Fibroblast of lung (primary cell): ENCODE measurements at regions not wholly inside any gene's neighbourhood (a gene's known extent, or its start where the extent isn't known, plus 50 kb on each side); places are given as distances from the start of the nearest gene placed in this dataset.

Source experiments
- DNase-seq, 2 donors: peaks; one replicate each; pipeline versions ENCODE4 v3.0.0 to v3.0.0-alpha.2; 2010; ENCODE audit warnings: low read depth in 2 of 2
- H2AFZ ChIP-seq: 2 replicates; pipeline ENCODE4 v1.5.1; 2012; ENCODE audit warnings: low read length, control low read depth, inconsistent platforms
- H3K27ac ChIP-seq: 2 replicates; pipeline ENCODE4 v1.5.1; 2011; ENCODE audit warnings: low read length, control low read depth; ENCODE audit not compliant: insufficient read depth
- H3K27me3 ChIP-seq: 2 replicates; pipeline ENCODE4 v1.5.1; 2011; ENCODE audit warnings: mild to moderate bottlenecking, low read length; ENCODE audit not compliant: control insufficient read depth, insufficient read depth
- H3K36me3 ChIP-seq: 2 replicates; pipeline ENCODE4 v1.5.1; 2011; ENCODE audit warnings: low read length; ENCODE audit not compliant: control insufficient read depth, insufficient read depth
- H3K4me1 ChIP-seq: 2 replicates; pipeline ENCODE4 v1.5.1; 2011; ENCODE audit warnings: low read length; ENCODE audit not compliant: control insufficient read depth, insufficient read depth; ENCODE audit errors: extremely low read depth
- H3K4me2 ChIP-seq: 2 replicates; pipeline ENCODE4 v1.5.1; 2011; ENCODE audit warnings: low read length, control low read depth; ENCODE audit not compliant: insufficient read depth; ENCODE audit errors: extremely low read depth
- H3K4me3 ChIP-seq, 4 experiments: fragments of 200-600 bp in 1 of 4; sonication (generic) in 1 of 4; replicated peaks in 1 of 4; 2 replicates each; pipeline ENCODE4 v1.5.1; 2011 to 2016; ENCODE audit warnings: low read length in 4 of 4, low read depth in 3 of 4, mild to moderate bottlenecking in 3 of 4, control low read depth in 2 of 4, inconsistent platforms in 1 of 4, mixed read lengths in 1 of 4; ENCODE audit not compliant: insufficient read depth in 1 of 4; ENCODE audit errors: control extremely low read depth in 1 of 4
- H3K79me2 ChIP-seq: 2 replicates; pipeline ENCODE4 v1.5.1; 2012; ENCODE audit warnings: mild to moderate bottlenecking, low read length, inconsistent platforms; ENCODE audit not compliant: control insufficient read depth, insufficient read depth
- H3K9ac ChIP-seq: 2 replicates; pipeline ENCODE4 v1.5.1; 2011; ENCODE audit warnings: mild to moderate bottlenecking, low read length, control low read depth; ENCODE audit not compliant: insufficient read depth
- H3K9me3 ChIP-seq: 2 replicates; pipeline ENCODE4 v1.5.1; 2012; ENCODE audit warnings: low read depth, low read length; ENCODE audit not compliant: control insufficient read depth, insufficient read depth
- H4K20me1 ChIP-seq: 2 replicates; pipeline ENCODE4 v1.5.1; 2011; ENCODE audit warnings: low read length; ENCODE audit not compliant: control insufficient read depth, insufficient read depth; ENCODE audit errors: extremely low read depth
- EZH2 ChIP-seq: IDR thresholded peaks from 2 replicates; pipeline ENCODE4 v1.5.1; 2012; ENCODE audit warnings: low read length, control low read depth, mild to moderate bottlenecking; ENCODE audit errors: missing control alignments
- TF ChIP-seq, protein P1 (sequence below), 2 donors: IDR thresholded peaks in 1 of 2; conservative IDR thresholded peaks in 1 of 2; 1 replicate in 1 of 2; 2 replicates in 1 of 2; pipeline ENCODE4 v1.5.1; 2011 to 2012; ENCODE audit warnings: low read length in 2 of 2, control low read depth in 1 of 2, inconsistent platforms in 1 of 2, low read depth in 1 of 2, mild to moderate bottlenecking in 1 of 2

DNA sequence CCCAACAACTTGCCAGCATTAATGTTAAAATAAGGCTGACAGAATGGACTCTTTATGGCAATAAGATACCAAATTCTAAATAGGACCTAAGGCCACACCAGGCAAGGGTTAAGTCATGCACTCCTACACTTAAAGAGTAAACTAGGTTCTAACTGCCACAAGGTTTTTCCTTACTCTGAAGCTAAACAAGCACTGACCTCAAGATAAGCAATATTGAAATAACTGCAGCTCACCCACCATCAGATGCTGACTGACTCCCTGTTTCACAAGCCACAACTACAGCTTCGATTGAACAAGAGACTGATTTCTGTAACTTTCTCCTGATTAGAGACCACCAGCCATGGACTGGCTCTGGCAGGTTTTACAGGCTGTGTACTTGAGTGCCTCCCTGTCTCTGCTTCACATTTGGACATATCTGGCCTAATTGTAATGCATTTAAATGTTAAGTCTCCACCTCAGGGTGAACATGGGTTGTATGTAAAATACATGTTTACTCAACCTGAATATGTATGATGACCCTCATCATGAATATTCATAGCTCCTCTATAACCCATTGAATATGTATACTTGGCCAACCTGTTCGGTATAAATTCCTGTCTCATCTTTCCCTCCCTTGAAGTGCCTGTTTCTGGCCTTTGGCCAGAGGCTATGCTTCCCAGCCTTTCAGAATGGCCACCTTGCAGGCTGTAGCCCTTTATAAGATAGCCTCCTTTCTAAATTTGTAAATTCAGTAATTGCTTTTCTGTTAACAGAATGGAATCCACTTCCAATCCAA is 70.5 kb upstream of the DAAM1 start:
- Histone ChIP-seq H3K36me3 (no peaks in the 10 kb centered on the region), H3K27me3 (no peaks in the 10 kb centered on the region), H3K79me2 (no peaks in the 10 kb centered on the region), H3K4me1 (no peaks in the 10 kb centered on the region), H2AFZ (no peak overlapping the region), H3K9ac (no peak overlapping the region), H4K20me1 (no peaks in the 10 kb centered on the region), H3K27ac (no peak overlapping the region), H3K9me3 (no peaks in the 10 kb centered on the region), H3K4me3 (no peak overlapping the region), H3K4me2 (no peak overlapping the region)
- TF ChIP-seq, protein P1, sequence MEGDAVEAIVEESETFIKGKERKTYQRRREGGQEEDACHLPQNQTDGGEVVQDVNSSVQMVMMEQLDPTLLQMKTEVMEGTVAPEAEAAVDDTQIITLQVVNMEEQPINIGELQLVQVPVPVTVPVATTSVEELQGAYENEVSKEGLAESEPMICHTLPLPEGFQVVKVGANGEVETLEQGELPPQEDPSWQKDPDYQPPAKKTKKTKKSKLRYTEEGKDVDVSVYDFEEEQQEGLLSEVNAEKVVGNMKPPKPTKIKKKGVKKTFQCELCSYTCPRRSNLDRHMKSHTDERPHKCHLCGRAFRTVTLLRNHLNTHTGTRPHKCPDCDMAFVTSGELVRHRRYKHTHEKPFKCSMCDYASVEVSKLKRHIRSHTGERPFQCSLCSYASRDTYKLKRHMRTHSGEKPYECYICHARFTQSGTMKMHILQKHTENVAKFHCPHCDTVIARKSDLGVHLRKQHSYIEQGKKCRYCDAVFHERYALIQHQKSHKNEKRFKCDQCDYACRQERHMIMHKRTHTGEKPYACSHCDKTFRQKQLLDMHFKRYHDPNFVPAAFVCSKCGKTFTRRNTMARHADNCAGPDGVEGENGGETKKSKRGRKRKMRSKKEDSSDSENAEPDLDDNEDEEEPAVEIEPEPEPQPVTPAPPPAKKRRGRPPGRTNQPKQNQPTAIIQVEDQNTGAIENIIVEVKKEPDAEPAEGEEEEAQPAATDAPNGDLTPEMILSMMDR (conservative IDR thresholded peaks at IDR 0.05 in 1 of 2, IDR thresholded peaks at IDR 0.05 in 1 of 2; ENCODE audit: low read depth in 1 of 2, low read length in 2 of 2) = no peak
- no peak for TF ChIP-seq EZH2
- no peak for DNase-seq

DNA sequence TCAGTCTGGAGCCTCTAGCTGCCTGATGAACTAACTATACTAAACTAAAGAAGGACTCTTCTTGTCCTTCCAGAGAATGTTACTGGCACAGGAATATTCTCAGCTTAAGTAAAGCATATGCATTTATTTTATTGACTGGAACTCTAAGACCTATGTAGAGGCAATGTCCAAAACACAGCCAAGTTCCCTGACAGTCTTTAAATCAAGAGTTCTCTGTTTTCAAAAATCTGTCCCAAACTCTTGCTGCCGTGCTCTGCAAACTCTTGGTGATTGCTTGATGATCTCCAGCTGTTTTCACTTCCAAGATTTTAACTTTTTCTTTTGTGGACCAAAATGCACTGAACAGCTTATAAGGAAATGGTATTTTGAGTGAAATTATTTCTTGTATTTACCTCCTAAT is 67.5 kb upstream of the DAAM1 start:
- Histone ChIP-seq H3K79me2 (no peaks in the 10 kb centered on the region), H3K4me2 (no peak overlapping the region), H3K9ac (no peak overlapping the region), H3K9me3 (no peaks in the 10 kb centered on the region), H3K4me1 (no peaks in the 10 kb centered on the region), H3K27me3 (no peaks in the 10 kb centered on the region), H3K27ac (no peak overlapping the region), H3K4me3 (no peak overlapping the region), H2AFZ (no peak overlapping the region), H4K20me1 (no peaks in the 10 kb centered on the region), H3K36me3 (no peaks in the 10 kb centered on the region)
- no peak for TF ChIP-seq EZH2
- TF ChIP-seq, protein P1 (conservative IDR thresholded peaks at IDR 0.05 in 1 of 2, IDR thresholded peaks at IDR 0.05 in 1 of 2; ENCODE audit: low read depth in 1 of 2, low read length in 2 of 2) = no peak
- peak in 1 of 2 donors; percentile 69 for DNase-seq

DNA sequence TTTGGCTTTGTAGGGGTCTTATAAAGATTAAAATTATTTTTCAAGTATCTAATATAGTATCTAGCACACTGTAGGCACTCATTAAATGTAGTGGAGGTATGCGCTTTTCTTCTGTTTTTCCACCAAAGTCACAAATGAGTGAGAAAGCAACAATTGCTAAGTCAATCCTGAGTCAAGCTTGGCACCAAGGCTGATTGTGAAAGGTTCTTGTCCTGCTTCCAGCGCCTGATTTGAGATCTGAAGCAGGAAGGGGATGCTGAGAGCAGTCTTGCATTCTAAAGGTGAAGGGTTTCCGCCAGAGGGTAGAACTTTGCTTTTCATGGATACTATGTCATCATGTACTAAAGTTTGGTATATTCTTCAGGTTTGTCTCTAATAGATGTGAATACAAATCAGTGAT is 64.9 kb upstream of the DAAM1 start:
- Histone ChIP-seq H3K9ac (no peak overlapping the region), H2AFZ (no peak overlapping the region), H4K20me1 (no peaks in the 10 kb centered on the region), H3K27ac (no peak overlapping the region), H3K4me1 (no peaks in the 10 kb centered on the region), H3K4me3 (no peak overlapping the region), H3K36me3 (no peaks in the 10 kb centered on the region), H3K27me3 (no peaks in the 10 kb centered on the region), H3K4me2 (no peak overlapping the region), H3K9me3 (no peaks in the 10 kb centered on the region), H3K79me2 (no peaks in the 10 kb centered on the region)
- TF ChIP-seq EZH2 = no peak
- TF ChIP-seq, protein P1 (conservative IDR thresholded peaks at IDR 0.05 in 1 of 2, IDR thresholded peaks at IDR 0.05 in 1 of 2; ENCODE audit: low read depth in 1 of 2, low read length in 2 of 2) = no peak
- DNase-seq = peak in 1 of 2 donors; percentile 54
